ENCODE measurements at regions not wholly inside any gene's neighbourhood (a gene's known extent, or its start where the extent isn't known, plus 50 kb on each side); places are given as distances from the start of the nearest gene placed in this dataset.

DNA sequence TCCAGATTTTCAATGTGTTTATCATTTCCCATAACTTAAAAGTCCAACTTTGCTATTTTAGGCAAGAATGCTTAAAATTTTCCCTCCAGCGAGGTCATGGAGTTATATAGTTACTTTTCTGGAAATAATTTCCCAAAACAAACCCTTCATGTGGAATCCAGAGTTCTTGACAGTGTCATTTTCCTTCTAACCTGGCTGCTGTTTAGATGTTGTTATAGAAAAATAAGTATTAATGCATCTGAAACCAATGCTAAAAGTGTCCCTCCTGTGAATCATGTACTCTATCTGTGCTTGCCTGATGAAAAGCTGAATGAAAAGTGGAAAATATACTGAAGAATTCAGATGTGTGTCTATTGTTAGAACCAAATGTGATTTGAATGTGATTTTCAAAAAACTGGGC lies 245.3 kb upstream of the HSF2 start:
- TF ChIP-seq CREB1 (IDR thresholded peaks at IDR 0.05; ENCODE audit: low read depth) (no peak), FOXM1 (IDR thresholded peaks at IDR 0.05; ENCODE audit: borderline replicate concordance, low read depth) (no peak)

Measured in Ishikawa (cell line).